Esophagus muscularis mucosa (tissue), 4 donors: ENCODE measurements at regions not wholly inside any gene's neighbourhood (a gene's known extent, or its start where the extent isn't known, plus 50 kb on each side); places are given as distances from the start of the nearest gene placed in this dataset.

Experiments
- DNase-seq: peaks from one replicate; pipeline ENCODE4 v3.0.0-alpha.2; 2017; ENCODE audit errors: extremely low spot score
- H3K27ac ChIP-seq, 4 donors: fragments of 200-600 bp; sonication (generic); replicated peaks in 1 of 4; 1 replicate in 3 of 4; 2 replicates in 1 of 4; pipeline ENCODE4 v1.5.1; 2016 to 2019; ENCODE audit warnings: mild to moderate bottlenecking in 1 of 4
- H3K27me3 ChIP-seq, 4 donors: fragments of 200-600 bp; sonication (generic); one replicate each; pipeline versions ENCODE4 v1.5.1 to v1.6.0; 2016 to 2019
- H3K36me3 ChIP-seq, 4 donors: fragments of 200-600 bp; sonication (generic); one replicate each; pipeline ENCODE4 v1.5.1; 2016 to 2019
- H3K4me1 ChIP-seq, 4 donors: fragments of 200-600 bp; sonication (generic); one replicate each; pipeline ENCODE4 v1.5.1; 2016 to 2019
- H3K4me3 ChIP-seq, 4 donors: fragments of 200-600 bp; sonication (generic); 1 replicate in 2 of 4; 2 replicates in 2 of 4; pipeline ENCODE4 v1.5.1; 2016 to 2019; ENCODE audit warnings: mild to moderate bottlenecking in 4 of 4, moderate library complexity in 1 of 4
- H3K9me3 ChIP-seq, 4 donors: fragments of 200-600 bp; sonication (generic); 1 replicate in 3 of 4; 2 replicates in 1 of 4; pipeline ENCODE4 v1.5.1; 2016 to 2019
- EP300 ChIP-seq: sonication (generic); formaldehyde crosslinking; IDR thresholded peaks from one replicate; pipeline ENCODE4 v1.6.1; 2017; ENCODE audit warnings: antibody characterized with exemption
- POLR2A ChIP-seq: fragments of 450-650 bp; IDR thresholded peaks from one replicate; pipeline ENCODE4 v1.6.1; 2017; ENCODE audit warnings: antibody characterized with exemption, moderate library complexity, mild to moderate bottlenecking, low read depth
- POLR2AphosphoS5 ChIP-seq, 2 donors: sonication (generic); formaldehyde crosslinking; IDR thresholded peaks; one replicate each; pipeline ENCODE4 v1.6.1; 2017; ENCODE audit warnings: antibody characterized with exemption in 2 of 2
- WGBS: methylation state at CpG from one replicate; pipeline ENCODE4 v1.1.5; 2018; 5-methylcytosine and 5-hydroxymethylcytosine counted together
- intact Hi-C: fragments of 100-400 bp; cut with DNase I; formaldehyde crosslinking; loops from one replicate; pipeline ENCODE4 v1.15.1; 2023
- TF ChIP-seq, protein P1 (sequence below), 3 experiments: fragments of 200-600 bp in 2 of 3; fragments of 450-650 bp in 1 of 3; sonication (generic) in 2 of 3; IDR thresholded peaks; one replicate each; pipeline ENCODE4 v1.5.1; 2017 to 2019; ENCODE audit warnings: antibody characterized with exemption in 3 of 3, mild to moderate bottlenecking in 2 of 3, moderate library complexity in 1 of 3

DNA sequence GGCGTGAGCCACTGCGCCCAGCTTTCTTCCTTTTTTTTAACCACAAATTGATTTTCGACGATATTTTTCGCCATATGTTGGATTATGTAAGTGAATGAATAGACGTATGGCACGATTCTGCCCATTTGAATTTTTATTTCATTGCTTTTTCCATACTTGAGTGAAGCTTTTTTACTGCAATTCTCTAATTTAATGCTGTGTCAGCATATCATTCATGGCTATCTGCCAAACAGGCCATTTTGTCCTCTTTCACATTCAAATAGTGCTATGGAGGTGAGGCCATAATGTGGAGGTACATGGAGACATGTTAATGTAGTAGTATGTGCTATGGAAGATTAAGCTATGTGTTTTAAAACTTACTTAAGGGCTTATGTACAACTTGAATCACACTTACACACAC, 152.1 kb upstream of the TUSC1 start:
- H3K27ac ChIP-seq, result no peak overlapping the region
- H3K4me3 ChIP-seq, result no peak overlapping the region
- intact Hi-C loops, result no loop called here
- H3K36me3 ChIP-seq, result no peaks in the 10 kb centered on the region
- no peaks in the 10 kb centered on the region for H3K9me3 ChIP-seq
- H3K4me1 ChIP-seq, result no peaks in the 10 kb centered on the region
- H3K27me3 ChIP-seq, result no peaks in the 10 kb centered on the region
- TF ChIP-seq EP300, result no peak
- TF ChIP-seq POLR2AphosphoS5 (IDR thresholded peaks at IDR 0.05), result no peak
- TF ChIP-seq POLR2A, result no peak
- TF ChIP-seq, protein P1, sequence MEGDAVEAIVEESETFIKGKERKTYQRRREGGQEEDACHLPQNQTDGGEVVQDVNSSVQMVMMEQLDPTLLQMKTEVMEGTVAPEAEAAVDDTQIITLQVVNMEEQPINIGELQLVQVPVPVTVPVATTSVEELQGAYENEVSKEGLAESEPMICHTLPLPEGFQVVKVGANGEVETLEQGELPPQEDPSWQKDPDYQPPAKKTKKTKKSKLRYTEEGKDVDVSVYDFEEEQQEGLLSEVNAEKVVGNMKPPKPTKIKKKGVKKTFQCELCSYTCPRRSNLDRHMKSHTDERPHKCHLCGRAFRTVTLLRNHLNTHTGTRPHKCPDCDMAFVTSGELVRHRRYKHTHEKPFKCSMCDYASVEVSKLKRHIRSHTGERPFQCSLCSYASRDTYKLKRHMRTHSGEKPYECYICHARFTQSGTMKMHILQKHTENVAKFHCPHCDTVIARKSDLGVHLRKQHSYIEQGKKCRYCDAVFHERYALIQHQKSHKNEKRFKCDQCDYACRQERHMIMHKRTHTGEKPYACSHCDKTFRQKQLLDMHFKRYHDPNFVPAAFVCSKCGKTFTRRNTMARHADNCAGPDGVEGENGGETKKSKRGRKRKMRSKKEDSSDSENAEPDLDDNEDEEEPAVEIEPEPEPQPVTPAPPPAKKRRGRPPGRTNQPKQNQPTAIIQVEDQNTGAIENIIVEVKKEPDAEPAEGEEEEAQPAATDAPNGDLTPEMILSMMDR (IDR thresholded peaks at IDR 0.05), result no peak
- DNase-seq, result no peak
- 96% methylated on average over 7 of the region's 7 CpGs for WGBS

DNA sequence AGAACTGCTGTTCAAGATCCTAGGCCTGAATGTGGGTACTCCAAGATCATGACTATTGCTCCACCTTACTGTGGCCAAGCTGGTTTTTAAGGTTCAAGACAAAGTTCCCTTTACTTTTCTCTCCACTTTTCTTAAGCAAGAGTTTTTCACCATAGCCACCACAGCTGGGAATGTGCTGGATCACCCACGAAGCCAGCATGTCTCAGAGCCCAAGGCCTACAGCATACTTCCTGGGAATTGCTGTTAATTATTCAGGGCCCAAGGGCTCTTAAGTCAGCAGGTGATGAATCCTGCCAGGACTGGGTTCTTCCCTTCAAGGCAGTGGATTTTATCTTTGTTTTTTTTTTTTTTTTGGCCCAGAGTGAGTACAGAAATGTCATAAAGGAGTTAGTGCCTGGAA, 149.4 kb upstream of the TUSC1 start:
- Histone ChIP-seq H3K27me3 (no peaks in the 10 kb centered on the region), H3K9me3 (no peaks in the 10 kb centered on the region)

GRCh38 chr9:25816439-25816838, 138.2 kb upstream of the TUSC1 start:
- DNase-seq, result no peak
- H3K4me3 ChIP-seq, result no peak overlapping the region
- no peaks in the 10 kb centered on the region for H3K27me3 ChIP-seq
- H3K36me3 ChIP-seq, result no peaks in the 10 kb centered on the region
- no peak overlapping the region for H3K27ac ChIP-seq
- no peaks in the 10 kb centered on the region for H3K9me3 ChIP-seq
- 95% methylated on average over 3 of the region's 3 CpGs for WGBS
- no peaks in the 10 kb centered on the region for H3K4me1 ChIP-seq
- intact Hi-C loops, result no loop called here
- TF ChIP-seq, protein P1 (IDR thresholded peaks at IDR 0.05), result no peak
- no peak for TF ChIP-seq POLR2AphosphoS5 (IDR thresholded peaks at IDR 0.05)
- TF ChIP-seq EP300, result no peak
- no peak for TF ChIP-seq POLR2A

More for the DNA sequence above, 149.4 kb upstream of the TUSC1 start:
- H3K27ac ChIP-seq, result no peak overlapping the region
- no peak for DNase-seq
- 81% methylated on average over 1 of the region's 1 CpG for whole genome bisulfite sequencing
- TF ChIP-seq POLR2A (no peak), POLR2AphosphoS5 (IDR thresholded peaks at IDR 0.05) (no peak), EP300 (no peak)
- TF ChIP-seq, protein P1 (IDR thresholded peaks at IDR 0.05), result no peak
- intact Hi-C loops, result no loop called here
- no peaks in the 10 kb centered on the region for H3K36me3 ChIP-seq
- H3K4me3 ChIP-seq, result no peak overlapping the region
- H3K4me1 ChIP-seq, result no peaks in the 10 kb centered on the region

DNA sequence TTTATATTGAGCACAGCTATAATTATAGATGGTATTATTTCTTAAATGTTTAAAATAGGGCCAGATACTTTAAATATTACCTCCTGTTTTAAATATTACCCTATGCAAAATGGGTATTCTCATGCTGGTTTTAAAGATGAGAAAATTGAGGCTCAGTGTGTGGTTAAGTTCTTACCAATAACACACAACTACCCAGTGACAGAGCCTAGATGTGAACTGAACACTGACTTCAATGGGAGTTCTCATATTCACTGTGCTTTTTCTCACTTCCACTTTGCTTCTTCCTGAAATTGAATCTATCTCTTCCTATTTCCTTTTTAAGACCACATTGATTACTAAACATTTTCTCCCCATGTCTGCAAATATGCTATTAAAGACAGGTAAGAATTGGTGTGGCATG, 135.8 kb upstream of the TUSC1 start:
- Histone ChIP-seq H3K4me3 (no peak overlapping the region), H3K27ac (no peak overlapping the region), H3K4me1 (no peaks in the 10 kb centered on the region), H3K9me3 (no peaks in the 10 kb centered on the region), H3K36me3 (no peaks in the 10 kb centered on the region), H3K27me3 (no peaks in the 10 kb centered on the region)
- TF ChIP-seq EP300, result no peak
- no peak for TF ChIP-seq POLR2A
- TF ChIP-seq, protein P1 (IDR thresholded peaks at IDR 0.05), result no peak
- TF ChIP-seq POLR2AphosphoS5 (IDR thresholded peaks at IDR 0.05), result no peak
- no peak for DNase-seq
- intact Hi-C loops, result no loop called here

- no peak overlapping the region for H3K27ac ChIP-seq
- no peaks in the 10 kb centered on the region for H3K4me1 ChIP-seq
- no peak overlapping the region for H3K4me3 ChIP-seq
- no peak for TF ChIP-seq EP300
- TF ChIP-seq POLR2A, result no peak
- TF ChIP-seq POLR2AphosphoS5 (IDR thresholded peaks at IDR 0.05), result no peak
- TF ChIP-seq, protein P1 (IDR thresholded peaks at IDR 0.05), result no peak
- no peak for DNase-seq
- no peaks in the 10 kb centered on the region for H3K36me3 ChIP-seq
- intact Hi-C loops, result no loop called here
- no peaks in the 10 kb centered on the region for H3K27me3 ChIP-seq
- H3K9me3 ChIP-seq, result no peaks in the 10 kb centered on the region
- 68% methylated on average over 2 of the region's 2 CpGs for WGBS
These were observed 135.2 kb upstream of the TUSC1 start for GRCh38 chr9:25813478-25813877.
